ENCODE measurements at regions not wholly inside any gene's neighbourhood (a gene's known extent, or its start where the extent isn't known, plus 50 kb on each side); places are given as distances from the start of the nearest gene placed in this dataset.

- H3K27ac ChIP-seq: peak overlapping the region; percentile 51
- TF ChIP-seq, protein P1, sequence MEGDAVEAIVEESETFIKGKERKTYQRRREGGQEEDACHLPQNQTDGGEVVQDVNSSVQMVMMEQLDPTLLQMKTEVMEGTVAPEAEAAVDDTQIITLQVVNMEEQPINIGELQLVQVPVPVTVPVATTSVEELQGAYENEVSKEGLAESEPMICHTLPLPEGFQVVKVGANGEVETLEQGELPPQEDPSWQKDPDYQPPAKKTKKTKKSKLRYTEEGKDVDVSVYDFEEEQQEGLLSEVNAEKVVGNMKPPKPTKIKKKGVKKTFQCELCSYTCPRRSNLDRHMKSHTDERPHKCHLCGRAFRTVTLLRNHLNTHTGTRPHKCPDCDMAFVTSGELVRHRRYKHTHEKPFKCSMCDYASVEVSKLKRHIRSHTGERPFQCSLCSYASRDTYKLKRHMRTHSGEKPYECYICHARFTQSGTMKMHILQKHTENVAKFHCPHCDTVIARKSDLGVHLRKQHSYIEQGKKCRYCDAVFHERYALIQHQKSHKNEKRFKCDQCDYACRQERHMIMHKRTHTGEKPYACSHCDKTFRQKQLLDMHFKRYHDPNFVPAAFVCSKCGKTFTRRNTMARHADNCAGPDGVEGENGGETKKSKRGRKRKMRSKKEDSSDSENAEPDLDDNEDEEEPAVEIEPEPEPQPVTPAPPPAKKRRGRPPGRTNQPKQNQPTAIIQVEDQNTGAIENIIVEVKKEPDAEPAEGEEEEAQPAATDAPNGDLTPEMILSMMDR (conservative IDR thresholded peaks at IDR 0.05): no peak
These were observed 213.4 kb upstream of the JADE1 start for GRCh38 chr4:128596115-128596514.

DNA sequence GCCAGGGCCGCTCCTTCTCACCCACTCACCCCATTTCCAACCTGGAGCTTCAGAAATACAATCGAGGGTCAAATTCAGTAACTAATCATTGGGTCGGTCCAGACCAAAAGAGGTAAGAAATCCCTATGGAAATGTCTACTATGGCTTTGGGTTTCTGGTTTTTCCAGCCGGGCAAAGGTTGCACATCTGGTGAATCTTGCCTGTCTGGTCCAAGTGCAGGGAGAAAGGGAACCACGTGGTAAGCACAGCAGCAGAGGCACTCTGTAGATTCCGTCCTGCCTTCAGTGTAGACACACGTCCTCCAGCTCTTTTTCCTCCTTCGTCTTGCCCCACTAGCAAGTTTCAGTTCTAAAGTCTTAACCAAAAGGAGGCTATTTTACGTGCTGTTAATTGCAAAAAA, 218.0 kb upstream of the JADE1 start:
- TF ChIP-seq, protein P1 (conservative IDR thresholded peaks at IDR 0.05): no peak

GRCh38 chr4:128590773-128591172, 218.7 kb upstream of the JADE1 start:
- TF ChIP-seq, protein P1 (conservative IDR thresholded peaks at IDR 0.05): no peak
- peak overlapping the region; percentile 60 for H3K27ac ChIP-seq

More for the DNA sequence above, 218.0 kb upstream of the JADE1 start:
- no peak overlapping the region for H3K27ac ChIP-seq

DNA sequence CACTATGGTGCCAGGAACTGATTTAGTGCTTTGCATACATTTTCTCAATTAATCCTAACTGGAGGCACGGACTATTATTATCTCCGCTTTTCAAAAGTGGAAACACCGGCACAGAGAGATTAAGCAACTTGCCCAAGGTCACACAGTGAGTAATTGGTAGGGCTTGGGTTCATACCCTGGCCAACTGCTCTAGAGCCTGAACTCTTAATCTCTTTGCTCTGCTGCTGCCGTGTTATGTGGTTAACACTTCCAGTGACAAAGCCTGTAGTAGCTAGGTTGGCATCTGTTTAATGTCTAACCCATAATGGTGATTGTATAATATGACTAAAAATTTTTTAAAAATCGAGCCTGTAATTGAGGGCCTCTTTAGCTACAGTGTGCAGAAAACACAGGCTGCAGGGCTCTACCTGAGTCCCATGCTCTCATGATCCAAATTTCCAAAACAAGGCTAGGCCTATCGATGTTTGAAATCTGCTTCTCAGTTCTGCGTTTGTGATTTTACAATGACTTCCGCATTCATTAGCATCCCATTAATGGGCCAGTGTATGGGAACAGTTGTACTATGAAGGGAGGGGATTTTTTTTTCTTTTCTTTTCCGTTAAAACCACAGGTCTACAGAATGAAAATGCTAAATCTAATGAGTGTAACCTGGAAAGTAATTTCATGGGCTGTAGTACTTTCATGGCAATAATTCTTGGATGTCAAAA, 219.3 kb upstream of the JADE1 start:
- H3K27ac ChIP-seq: peak overlapping the region; percentile 60
- TF ChIP-seq, protein P1 (conservative IDR thresholded peaks at IDR 0.05): no peak

GRCh38 chr4:128589384-128589965, 220.0 kb upstream of the JADE1 start:
- peak overlapping the region; percentile 60 for H3K27ac ChIP-seq

GRCh38 chr4:128587382-128587781, 222.1 kb upstream of the JADE1 start:
- no peak overlapping the region for H3K27ac ChIP-seq
- TF ChIP-seq, protein P1 (conservative IDR thresholded peaks at IDR 0.05): no peak

More at GRCh38 chr4:128589384-128589965, 220.0 kb upstream of the JADE1 start:
- TF ChIP-seq, protein P1 (conservative IDR thresholded peaks at IDR 0.05): no peak

DNA sequence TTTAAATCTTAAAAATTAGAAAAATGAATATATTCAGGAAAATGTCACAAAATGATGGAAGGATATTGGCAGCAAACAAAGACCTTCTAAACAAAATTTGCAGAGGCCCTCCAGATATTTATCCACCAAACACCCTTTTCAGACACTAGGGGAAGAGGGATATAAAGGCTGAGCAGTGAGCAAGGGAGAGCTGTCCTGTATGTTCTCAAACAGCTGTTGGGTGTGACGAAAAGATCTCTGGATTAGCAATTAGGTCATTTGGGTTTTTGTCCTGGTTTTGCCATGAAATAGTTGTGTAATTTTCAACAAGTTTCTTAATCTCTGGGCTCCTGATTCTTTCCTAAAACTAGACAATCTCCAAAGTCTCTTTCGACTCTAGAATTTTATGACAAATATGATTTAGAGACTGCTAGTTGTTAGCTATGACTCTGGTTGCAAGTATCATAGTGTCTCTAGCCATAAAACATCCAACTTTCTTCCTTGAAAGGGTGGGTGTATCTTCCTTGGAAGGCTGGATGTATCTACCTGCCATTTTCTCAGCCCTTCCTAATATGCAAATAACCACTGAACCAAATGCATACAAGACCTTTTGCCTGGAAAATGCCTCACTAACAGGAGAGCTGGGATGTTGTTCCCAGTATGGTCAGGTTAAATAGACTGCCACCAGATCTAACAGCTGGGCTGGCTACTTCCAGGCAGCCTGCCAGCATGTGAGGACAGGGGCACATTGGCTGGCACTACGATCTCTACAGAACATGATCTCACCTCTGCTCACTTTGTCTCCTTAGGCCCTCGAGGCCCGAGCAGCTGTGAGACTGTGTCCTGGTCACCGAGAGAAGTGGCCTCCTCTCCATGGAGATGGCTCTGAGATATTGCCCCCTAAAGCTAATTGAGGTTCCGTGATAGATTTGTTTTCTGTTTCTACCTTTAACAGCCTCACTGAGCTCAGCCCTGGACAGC, 225.5 kb upstream of the JADE1 start:
- TF ChIP-seq, protein P1 (conservative IDR thresholded peaks at IDR 0.05): no peak
- H3K27ac ChIP-seq: no peak overlapping the region

All from VCaP (cell line).